ENCODE measurements at regions not wholly inside any gene's neighbourhood (a gene's known extent, or its start where the extent isn't known, plus 50 kb on each side); places are given as distances from the start of the nearest gene placed in this dataset.

- H3K4me3 ChIP-seq (ENCODE audit: low read depth, low read length, poor library complexity, severe bottlenecking) = no peak overlapping the region
- intact Hi-C loops (cut with micrococcal nuclease; ENCODE audit: unreplicated experiment) = no loop called here
- no peak for DNase-seq (ENCODE audit: low spot score)
- H3K36me3 ChIP-seq (ENCODE audit: insufficient read depth, low read length, poor library complexity, severe bottlenecking) = no peaks in the 10 kb centered on the region
- no peak overlapping the region for H3K27ac ChIP-seq (ENCODE audit: low read depth, low read length, poor library complexity, severe bottlenecking)
- no peaks in the 10 kb centered on the region for H3K4me1 ChIP-seq (ENCODE audit: insufficient read depth, low read length, poor library complexity, severe bottlenecking)
- ChIA-PET CTCF (no interaction called here), POLR2A (ENCODE audit: low non-redundant PET) (no interaction called here)
- no peak for TF ChIP-seq EZH2 (IDR thresholded peaks at IDR 0.05; ENCODE audit: borderline replicate concordance, low read depth, low read length, poor library complexity, severe bottlenecking)
- TF ChIP-seq, protein P1, sequence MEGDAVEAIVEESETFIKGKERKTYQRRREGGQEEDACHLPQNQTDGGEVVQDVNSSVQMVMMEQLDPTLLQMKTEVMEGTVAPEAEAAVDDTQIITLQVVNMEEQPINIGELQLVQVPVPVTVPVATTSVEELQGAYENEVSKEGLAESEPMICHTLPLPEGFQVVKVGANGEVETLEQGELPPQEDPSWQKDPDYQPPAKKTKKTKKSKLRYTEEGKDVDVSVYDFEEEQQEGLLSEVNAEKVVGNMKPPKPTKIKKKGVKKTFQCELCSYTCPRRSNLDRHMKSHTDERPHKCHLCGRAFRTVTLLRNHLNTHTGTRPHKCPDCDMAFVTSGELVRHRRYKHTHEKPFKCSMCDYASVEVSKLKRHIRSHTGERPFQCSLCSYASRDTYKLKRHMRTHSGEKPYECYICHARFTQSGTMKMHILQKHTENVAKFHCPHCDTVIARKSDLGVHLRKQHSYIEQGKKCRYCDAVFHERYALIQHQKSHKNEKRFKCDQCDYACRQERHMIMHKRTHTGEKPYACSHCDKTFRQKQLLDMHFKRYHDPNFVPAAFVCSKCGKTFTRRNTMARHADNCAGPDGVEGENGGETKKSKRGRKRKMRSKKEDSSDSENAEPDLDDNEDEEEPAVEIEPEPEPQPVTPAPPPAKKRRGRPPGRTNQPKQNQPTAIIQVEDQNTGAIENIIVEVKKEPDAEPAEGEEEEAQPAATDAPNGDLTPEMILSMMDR (conservative IDR thresholded peaks at IDR 0.05; ENCODE audit: low read depth, low read length) = no peak
- BruUV-seq (replicated peaks) = no TSS peak
- no peaks in the 10 kb centered on the region for H3K9me3 ChIP-seq (ENCODE audit: low read depth, low read length, poor library complexity, severe bottlenecking)
- no peaks in the 10 kb centered on the region for H3K27me3 ChIP-seq (replicated peaks; ENCODE audit: insufficient read depth, low read depth, low read length, poor library complexity)
Observed at GRCh38 chr5:145324101-145324500, 511.0 kb downstream of the PRELID2 start.

GRCh38 chr5:145316282-145316681 is 518.9 kb downstream of the PRELID2 start:
- Histone ChIP-seq H3K4me1 (ENCODE audit: insufficient read depth, low read length, poor library complexity, severe bottlenecking) (no peaks in the 10 kb centered on the region), H3K27me3 (replicated peaks; ENCODE audit: insufficient read depth, low read depth, low read length, poor library complexity) (no peaks in the 10 kb centered on the region), H3K9me3 (ENCODE audit: low read depth, low read length, poor library complexity, severe bottlenecking) (no peaks in the 10 kb centered on the region), H3K27ac (ENCODE audit: low read depth, low read length, poor library complexity, severe bottlenecking) (no peak overlapping the region), H3K36me3 (ENCODE audit: insufficient read depth, low read length, poor library complexity, severe bottlenecking) (no peaks in the 10 kb centered on the region), H3K4me3 (ENCODE audit: low read depth, low read length, poor library complexity, severe bottlenecking) (no peak overlapping the region)
- ChIA-PET CTCF (no interaction called here), POLR2A (ENCODE audit: low non-redundant PET) (no interaction called here)
- TF ChIP-seq, protein P1 (conservative IDR thresholded peaks at IDR 0.05; ENCODE audit: low read depth, low read length) = no peak
- TF ChIP-seq EZH2 (IDR thresholded peaks at IDR 0.05; ENCODE audit: borderline replicate concordance, low read depth, low read length, poor library complexity, severe bottlenecking) = no peak
- intact Hi-C loops (cut with micrococcal nuclease; ENCODE audit: unreplicated experiment) = no loop called here
- no TSS peak for BruUV-seq (replicated peaks)
- DNase-seq (ENCODE audit: low spot score) = no peak

DNA sequence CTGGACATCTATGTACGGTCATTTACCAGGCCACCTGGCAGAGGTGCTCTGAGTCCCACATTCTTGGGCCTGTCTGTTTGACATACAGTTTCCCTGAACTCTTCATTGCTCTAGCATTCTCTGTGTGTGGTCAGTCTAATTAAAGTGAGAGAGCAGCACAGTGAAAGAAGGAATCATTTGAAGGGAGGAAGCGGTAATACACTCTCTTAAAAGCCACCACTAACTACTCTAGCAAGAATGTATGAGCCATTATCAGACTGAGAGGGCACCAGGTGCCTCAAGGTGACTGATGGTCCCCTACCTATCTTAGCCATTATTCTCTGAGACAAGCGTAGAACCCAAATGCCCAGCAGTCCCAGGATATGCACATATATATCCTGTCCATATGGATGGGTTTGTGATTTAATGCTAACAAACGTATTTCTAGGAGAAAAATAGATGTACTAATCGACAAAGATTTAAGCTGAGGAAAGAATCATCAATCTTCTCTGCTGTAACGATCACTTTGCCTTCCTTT is 527.2 kb downstream of the PRELID2 start:
- Histone ChIP-seq H3K27ac (ENCODE audit: low read depth, low read length, poor library complexity, severe bottlenecking) (no peak overlapping the region), H3K9me3 (ENCODE audit: low read depth, low read length, poor library complexity, severe bottlenecking) (no peaks in the 10 kb centered on the region), H3K36me3 (ENCODE audit: insufficient read depth, low read length, poor library complexity, severe bottlenecking) (no peaks in the 10 kb centered on the region), H3K27me3 (replicated peaks; ENCODE audit: insufficient read depth, low read depth, low read length, poor library complexity) (no peaks in the 10 kb centered on the region), H3K4me1 (ENCODE audit: insufficient read depth, low read length, poor library complexity, severe bottlenecking) (no peaks in the 10 kb centered on the region), H3K4me3 (ENCODE audit: low read depth, low read length, poor library complexity, severe bottlenecking) (no peak overlapping the region)
- intact Hi-C loops (cut with micrococcal nuclease; ENCODE audit: unreplicated experiment) = no loop called here
- ChIA-PET POLR2A (ENCODE audit: low non-redundant PET) (no interaction called here), CTCF (no interaction called here)
- DNase-seq (ENCODE audit: low spot score) = no peak
- no TSS peak for BruUV-seq (replicated peaks)
- TF ChIP-seq, protein P1 (conservative IDR thresholded peaks at IDR 0.05; ENCODE audit: low read depth, low read length) = no peak
- no peak for TF ChIP-seq EZH2 (IDR thresholded peaks at IDR 0.05; ENCODE audit: borderline replicate concordance, low read depth, low read length, poor library complexity, severe bottlenecking)

Data from A673 (cell line).